Loucy (cell line): ENCODE measurements at regions not wholly inside any gene's neighbourhood (a gene's known extent, or its start where the extent isn't known, plus 50 kb on each side); places are given as distances from the start of the nearest gene placed in this dataset.

ENCODE experiments used
- H2AFZ ChIP-seq: fragments of 200-600 bp; sonication (generic); 2 replicates; pipeline ENCODE4 v1.6.0; 2016; ENCODE audit warnings: antibody characterized with exemption, mild to moderate bottlenecking, low read length, moderate library complexity
- H3F3A ChIP-seq: fragments of 200-600 bp; 2 replicates; pipeline ENCODE4 v1.6.0; 2016; ENCODE audit warnings: antibody characterized with exemption, low read depth, mild to moderate bottlenecking
- H3K27me3 ChIP-seq: fragments of 200-600 bp; sonication (generic); 2 replicates; pipeline ENCODE4 v1.6.1; 2014; ENCODE audit warnings: low read length, mild to moderate bottlenecking; ENCODE audit not compliant: insufficient read depth, poor library complexity, severe bottlenecking
- H3K36me3 ChIP-seq: fragments of 200-600 bp; sonication (generic); 2 replicates; pipeline ENCODE4 v1.6.1; 2016; ENCODE audit warnings: low read length; ENCODE audit not compliant: insufficient read depth
- H3K4me1 ChIP-seq: fragments of 200-600 bp; sonication (generic); 2 replicates; pipeline ENCODE4 v1.5.1; 2014; ENCODE audit warnings: low read length, mild to moderate bottlenecking; ENCODE audit not compliant: insufficient read depth, poor library complexity, severe bottlenecking
- H3K4me2 ChIP-seq: fragments of 200-600 bp; sonication (generic); 2 replicates; pipeline ENCODE4 v1.6.0; 2014; ENCODE audit warnings: antibody characterized with exemption, low read length, low read depth, mild to moderate bottlenecking; ENCODE audit not compliant: poor library complexity, severe bottlenecking
- H3K4me3 ChIP-seq: fragments of 200-600 bp; sonication (generic); 2 replicates; pipeline ENCODE4 v1.5.1; 2014; ENCODE audit warnings: low read length, mild to moderate bottlenecking, mixed read lengths; ENCODE audit not compliant: poor library complexity, severe bottlenecking
- H3K79me2 ChIP-seq: fragments of 200-600 bp; sonication (generic); 2 replicates; pipeline ENCODE4 v1.6.1; 2014; ENCODE audit warnings: low read length; ENCODE audit not compliant: insufficient read depth
- H3K9ac ChIP-seq: fragments of 200-600 bp; sonication (generic); 2 replicates; pipeline ENCODE4 v1.6.0; 2014; ENCODE audit warnings: mild to moderate bottlenecking, low read depth, low read length, moderate library complexity; ENCODE audit not compliant: poor library complexity, severe bottlenecking
- H3K9me2 ChIP-seq: fragments of 200-600 bp; sonication (generic); replicated peaks from 2 replicates; pipeline ENCODE4 v1.6.1; 2016; ENCODE audit warnings: low read depth, low read length, mixed read lengths
- H3K9me3 ChIP-seq: fragments of 200-600 bp; sonication (generic); 2 replicates; pipeline ENCODE4 v1.6.1; 2014; ENCODE audit warnings: mild to moderate bottlenecking, antibody characterized with exemption, low read length, low read depth; ENCODE audit not compliant: insufficient read depth
- H4K20me1 ChIP-seq: fragments of 200-600 bp; sonication (generic); 2 replicates; pipeline ENCODE4 v1.6.0; 2014; ENCODE audit warnings: antibody characterized with exemption, low read length, mild to moderate bottlenecking; ENCODE audit not compliant: insufficient read depth, poor library complexity, severe bottlenecking
- CTCF ChIP-seq: fragments of 200-600 bp; sonication (generic); conservative IDR thresholded peaks from 2 replicates; pipeline ENCODE4 v1.5.1; 2014; ENCODE audit warnings: mild to moderate bottlenecking, antibody characterized with exemption, low read length
- EZH2phosphoT487 ChIP-seq: fragments of 200-600 bp; IDR thresholded peaks from 2 replicates; pipeline ENCODE4 v1.6.1; 2018; ENCODE audit warnings: antibody characterized with exemption, mild to moderate bottlenecking, moderate library complexity, borderline replicate concordance

DNA sequence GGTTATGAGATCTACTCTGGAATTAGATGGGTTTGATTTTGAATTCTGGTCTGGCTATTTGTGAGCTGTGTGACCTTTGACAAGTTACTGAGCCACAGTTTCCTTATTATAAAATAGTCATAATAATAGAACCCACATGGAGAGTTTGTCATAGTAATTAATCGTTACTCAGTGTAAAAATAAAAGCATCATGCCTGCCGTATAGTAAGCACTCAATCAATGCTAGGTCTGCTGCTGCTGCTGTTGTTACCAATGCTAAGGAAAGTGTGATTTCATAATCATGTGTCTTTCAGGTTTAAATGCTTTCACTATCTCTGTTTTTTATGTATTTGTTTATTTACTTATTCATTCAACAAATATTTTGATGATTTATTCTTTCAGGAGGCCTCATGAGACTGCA lies 539.9 kb upstream of the SEL1L start:
- H3K27me3 ChIP-seq = no peaks in the 10 kb centered on the region
- H3K9ac ChIP-seq = no peak overlapping the region
- no peaks in the 10 kb centered on the region for H3K79me2 ChIP-seq
- H4K20me1 ChIP-seq = no peaks in the 10 kb centered on the region
- no peaks in the 10 kb centered on the region for H3K9me2 ChIP-seq
- H3K36me3 ChIP-seq = no peaks in the 10 kb centered on the region
- H2AFZ ChIP-seq = no peak overlapping the region
- no peaks in the 10 kb centered on the region for H3K9me3 ChIP-seq
- TF ChIP-seq CTCF = no peak
- no peak for TF ChIP-seq EZH2phosphoT487
- no peak overlapping the region for H3K4me2 ChIP-seq
- no peaks in the 10 kb centered on the region for H3F3A ChIP-seq
- H3K4me1 ChIP-seq = no peaks in the 10 kb centered on the region
- no peak overlapping the region for H3K4me3 ChIP-seq

GRCh38 chr14:82075566-82075965 lies 541.9 kb upstream of the SEL1L start:
- H4K20me1 ChIP-seq = no peaks in the 10 kb centered on the region
- H3K4me1 ChIP-seq = no peaks in the 10 kb centered on the region
- H3K4me2 ChIP-seq = no peak overlapping the region
- no peak overlapping the region for H2AFZ ChIP-seq
- H3K9ac ChIP-seq = no peak overlapping the region
- H3K27me3 ChIP-seq = no peaks in the 10 kb centered on the region
- H3K79me2 ChIP-seq = no peaks in the 10 kb centered on the region
- no peaks in the 10 kb centered on the region for H3K9me2 ChIP-seq
- no peaks in the 10 kb centered on the region for H3K9me3 ChIP-seq
- H3K4me3 ChIP-seq = no peak overlapping the region
- TF ChIP-seq EZH2phosphoT487 (no peak), CTCF (no peak)
- no peaks in the 10 kb centered on the region for H3F3A ChIP-seq
- no peaks in the 10 kb centered on the region for H3K36me3 ChIP-seq

DNA sequence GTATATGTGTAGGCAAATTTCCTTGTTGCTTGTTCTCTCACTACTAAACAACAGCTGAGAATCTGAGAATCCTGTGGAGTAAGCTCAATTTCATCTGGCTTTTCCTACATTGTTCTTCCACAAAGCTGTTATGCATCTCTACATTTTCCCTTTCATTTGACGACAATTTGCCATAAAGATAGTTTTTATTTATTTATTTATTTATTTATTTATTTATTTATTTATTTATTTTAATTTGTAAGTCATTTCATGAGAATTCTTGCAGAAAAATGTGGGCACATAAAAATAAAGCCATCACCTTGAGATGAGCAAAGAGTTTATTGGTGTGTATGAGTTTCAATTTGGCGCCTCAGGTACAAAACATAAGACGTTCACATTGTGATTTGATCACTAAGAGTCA lies 545.9 kb upstream of the SEL1L start:
- H3K9me2 ChIP-seq = no peaks in the 10 kb centered on the region
- H3F3A ChIP-seq = no peaks in the 10 kb centered on the region
- no peaks in the 10 kb centered on the region for H3K9me3 ChIP-seq
- no peaks in the 10 kb centered on the region for H3K36me3 ChIP-seq
- no peak overlapping the region for H2AFZ ChIP-seq
- no peak for TF ChIP-seq CTCF
- no peak for TF ChIP-seq EZH2phosphoT487
- H3K4me3 ChIP-seq = no peak overlapping the region
- no peak overlapping the region for H3K9ac ChIP-seq
- H3K27me3 ChIP-seq = no peaks in the 10 kb centered on the region
- no peaks in the 10 kb centered on the region for H3K79me2 ChIP-seq
- H3K4me2 ChIP-seq = no peak overlapping the region
- no peaks in the 10 kb centered on the region for H4K20me1 ChIP-seq
- H3K4me1 ChIP-seq = no peaks in the 10 kb centered on the region
